HepG2 (cell line): ENCODE measurements at regions not wholly inside any gene's neighbourhood (a gene's known extent, or its start where the extent isn't known, plus 50 kb on each side); places are given as distances from the start of the nearest gene placed in this dataset.

ENCODE experiments used
- ATAC-seq: fragments of 200-7000 bp; cut with Tn5 transposase; 3 replicates; pipeline ENCODE4 v1.9.1; 2020; ENCODE audit warnings: mild to moderate bottlenecking, moderate library complexity
- BruUV-seq: library from RNA; stranded (reverse); fragments of 400-500 nt; replicated peaks from 2 replicates; lab custom pipeline; 2021; lab: Mats Ljungman, UMichigan
- CTCF ChIA-PET: fragments of 300-600 bp; formaldehyde crosslinking; extraction: SDS; loops from one replicate; lab custom pipeline; 2021; ENCODE audit warnings: low total read pairs, inconsistent platforms, low intra/inter-chr PET ratio; lab: Yijun Ruan, JAX
- POLR2A ChIA-PET: fragments of 350-600 bp; sonication (Branson Sonifier 250); formaldehyde crosslinking; loops from one replicate; lab custom pipeline; 2020; ENCODE audit warnings: antibody characterized with exemption, inconsistent platforms; lab: Yijun Ruan, JAX
- DNase-seq: peaks from one replicate; pipeline ENCODE4 v3.0.0-alpha.2; 2015; ENCODE audit warnings: low spot score
- FAIRE-seq: peaks from 3 replicates; lab custom pipeline; 2011; peaks lifted over from hg19 to GRCh38; lab: Jason Lieb, UNC
- H2AFZ ChIP-seq: one replicate; pipeline ENCODE4 v1.6.1; 2011; ENCODE audit warnings: low read length, inconsistent platforms
- H3K27ac ChIP-seq: fragments of 300-600 bp; 3 replicates; pipeline ENCODE4 v1.8.0; 2011; ENCODE audit warnings: mixed run types, mild to moderate bottlenecking, mixed read lengths, low read length, inconsistent platforms; ENCODE audit not compliant: insufficient read depth; ENCODE audit errors: extremely low read length
- H3K27me3 ChIP-seq, 2 experiments: fragments of 200-600 bp in 1 of 2; 2 replicates in 1 of 2; 3 replicates in 1 of 2; pipeline versions ENCODE4 v1.6.0 to v1.8.0; 2011; ENCODE audit warnings: low read length in 2 of 2, mild to moderate bottlenecking in 2 of 2, moderate library complexity in 2 of 2, inconsistent platforms in 1 of 2; ENCODE audit not compliant: insufficient read depth in 2 of 2, control insufficient read depth in 1 of 2
- H3K36me3 ChIP-seq, 2 experiments: fragments of 200-600 bp in 1 of 2; replicated peaks in 1 of 2; 2 replicates in 1 of 2; 3 replicates in 1 of 2; pipeline versions ENCODE4 v1.5.1 to v1.8.0; 2011; ENCODE audit warnings: low read length in 2 of 2, inconsistent platforms in 1 of 2; ENCODE audit not compliant: insufficient read depth in 2 of 2, control insufficient read depth in 1 of 2
- H3K4me1 ChIP-seq: 2 replicates; pipeline ENCODE4 v1.5.1; 2012; ENCODE audit warnings: low read length, inconsistent platforms; ENCODE audit not compliant: insufficient read depth
- H3K4me2 ChIP-seq: 2 replicates; pipeline ENCODE4 v1.6.0; 2011; ENCODE audit warnings: low read depth, low read length, inconsistent platforms
- H3K4me3 ChIP-seq, 3 experiments: fragments of 200-600 bp in 1 of 3; sonication (generic), shearing (Covaris generic) in 1 of 3; replicated peaks in 1 of 3; 2 replicates each; pipeline ENCODE4 v1.5.1; 2011 to 2016; ENCODE audit warnings: low read length in 3 of 3, inconsistent platforms in 2 of 3, low read depth in 2 of 3, mild to moderate bottlenecking in 2 of 3, control low read depth in 1 of 3, mixed read lengths in 1 of 3; ENCODE audit not compliant: insufficient read depth in 1 of 3
- H3K79me2 ChIP-seq: one replicate; pipeline ENCODE4 v1.6.1; 2011; ENCODE audit warnings: low read length, inconsistent platforms; ENCODE audit not compliant: insufficient read depth
- H3K9ac ChIP-seq: 2 replicates; pipeline ENCODE4 v1.6.0; 2011; ENCODE audit warnings: mild to moderate bottlenecking, low read depth, low read length, inconsistent platforms; ENCODE audit not compliant: insufficient read depth
- H3K9me3 ChIP-seq: 2 replicates; pipeline ENCODE4 v1.5.1; 2012; ENCODE audit warnings: mild to moderate bottlenecking, low read length
- H4K20me1 ChIP-seq: 2 replicates; pipeline ENCODE4 v1.6.0; 2011; ENCODE audit warnings: inconsistent platforms, mild to moderate bottlenecking, low read length, moderate library complexity; ENCODE audit not compliant: insufficient read depth
- ATF2 ChIP-seq: sonication (generic); formaldehyde crosslinking; IDR thresholded peaks from 2 replicates; pipeline ENCODE4 v1.4.0; 2020; ENCODE audit warnings: missing genetic modification reagents
- CSRNP2 ChIP-seq: sonication (generic); formaldehyde crosslinking; conservative IDR thresholded peaks from 2 replicates; pipeline ENCODE4 v1.8.0; 2022; ENCODE audit warnings: low read depth, missing genetic modification reagents
- HDAC1 ChIP-seq: sonication (generic); formaldehyde crosslinking; IDR thresholded peaks from 2 replicates; pipeline ENCODE4 v1.5.1; 2020; ENCODE audit warnings: mild to moderate bottlenecking, missing genetic modification reagents
- HMGA1 ChIP-seq: sonication (generic); formaldehyde crosslinking; conservative IDR thresholded peaks from 2 replicates; pipeline ENCODE4 v1.4.0; 2020; ENCODE audit warnings: missing genetic modification reagents
- HNRNPLL ChIP-seq: fragments of 200-400 bp; formaldehyde crosslinking; IDR thresholded peaks from 2 replicates; pipeline ENCODE4 v1.6.1; 2017; ENCODE audit warnings: mild to moderate bottlenecking, low read depth, low read length; ENCODE audit not compliant: poor library complexity, severe bottlenecking
- MTA3 ChIP-seq: sonication (generic); formaldehyde crosslinking; IDR thresholded peaks from 2 replicates; pipeline ENCODE4 v1.4.0; 2020; ENCODE audit warnings: missing genetic modification reagents
- PCBP2 ChIP-seq: fragments of 200-400 bp; formaldehyde crosslinking; optimal IDR thresholded peaks from 2 replicates; pipeline ENCODE3; 2018; ENCODE audit warnings: low read length, low read depth; ENCODE audit not compliant: poor library complexity, severe bottlenecking
- RNF219 ChIP-seq: sonication (generic); formaldehyde crosslinking; IDR thresholded peaks from 2 replicates; pipeline ENCODE4 v1.5.0; 2020; ENCODE audit warnings: mild to moderate bottlenecking, missing genetic modification reagents
- TRIM24 ChIP-seq: sonication (generic); formaldehyde crosslinking; IDR thresholded peaks from 2 replicates; pipeline ENCODE4 v1.8.0; 2022; ENCODE audit warnings: mild to moderate bottlenecking, missing genetic modification reagents
- WIZ ChIP-seq: sonication (generic); formaldehyde crosslinking; IDR thresholded peaks from 2 replicates; pipeline ENCODE4 v1.5.1; 2020; ENCODE audit warnings: mild to moderate bottlenecking, missing genetic modification reagents
- ZEB1 ChIP-seq: IDR thresholded peaks from 2 replicates; pipeline ENCODE4 v1.6.1; 2012; ENCODE audit warnings: mild to moderate bottlenecking, low read depth, inconsistent platforms; ENCODE audit not compliant: insufficient replicate concordance
- ZFX ChIP-seq: sonication (generic); formaldehyde crosslinking; IDR thresholded peaks from 2 replicates; pipeline ENCODE4 v1.4.0; 2020; ENCODE audit warnings: mild to moderate bottlenecking, low read depth, missing genetic modification reagents, moderate library complexity
- ZNF343 ChIP-seq: sonication (generic); formaldehyde crosslinking; IDR thresholded peaks from 2 replicates; pipeline ENCODE4 v1.4.0; 2020; ENCODE audit warnings: mild to moderate bottlenecking, missing genetic modification reagents
- ZSCAN22 ChIP-seq: sonication (generic); formaldehyde crosslinking; IDR thresholded peaks from 2 replicates; pipeline ENCODE4 v1.4.0; 2020; ENCODE audit warnings: mild to moderate bottlenecking, missing genetic modification reagents
- WGBS: methylation state at CpG from one replicate; pipeline ENCODE4 v1.1.6; 2017; ENCODE audit warnings: low lambda C conversion rate; 5-methylcytosine and 5-hydroxymethylcytosine counted together
- in situ Hi-C: cut with HindIII; loops from 2 replicates; pipeline ENCODE4 v1.10.0; 2017; ENCODE audit warnings: low pct_unique_long_range_greater_than_20kb; ENCODE audit not compliant: extremely low pct_ligation_motif_present
- intact Hi-C: fragments of 100-400 bp; cut with micrococcal nuclease; formaldehyde crosslinking; loops from one replicate; pipeline ENCODE4 v1.10.0; 2022; ENCODE audit not compliant: unreplicated experiment
- TF ChIP-seq, protein P1 (sequence below): IDR thresholded peaks from 2 replicates; pipeline ENCODE4 v1.6.1; 2016

DNA sequence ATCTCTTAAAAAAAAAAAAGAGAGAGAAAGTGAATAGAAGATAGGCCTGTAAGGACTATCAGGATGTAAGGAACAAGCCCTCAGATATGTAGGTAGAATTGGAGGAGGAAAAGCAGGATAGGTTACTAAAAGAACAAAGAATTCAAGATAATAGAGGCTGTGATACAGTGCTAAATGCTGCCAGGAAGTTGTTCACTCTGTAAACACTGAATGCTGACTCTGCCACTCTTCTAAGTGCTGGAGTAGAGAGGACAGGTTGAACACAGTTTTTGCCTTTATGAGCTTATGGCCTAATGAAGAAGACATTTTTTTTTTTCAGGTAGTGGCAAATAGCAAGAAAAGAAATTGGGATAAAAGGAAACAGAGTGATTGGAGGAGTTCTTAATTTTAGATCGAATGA, 90.6 kb upstream of the ZNF678 start (continued):
- no peak for TF ChIP-seq CSRNP2 (CRISPR knock-in tag)

DNA sequence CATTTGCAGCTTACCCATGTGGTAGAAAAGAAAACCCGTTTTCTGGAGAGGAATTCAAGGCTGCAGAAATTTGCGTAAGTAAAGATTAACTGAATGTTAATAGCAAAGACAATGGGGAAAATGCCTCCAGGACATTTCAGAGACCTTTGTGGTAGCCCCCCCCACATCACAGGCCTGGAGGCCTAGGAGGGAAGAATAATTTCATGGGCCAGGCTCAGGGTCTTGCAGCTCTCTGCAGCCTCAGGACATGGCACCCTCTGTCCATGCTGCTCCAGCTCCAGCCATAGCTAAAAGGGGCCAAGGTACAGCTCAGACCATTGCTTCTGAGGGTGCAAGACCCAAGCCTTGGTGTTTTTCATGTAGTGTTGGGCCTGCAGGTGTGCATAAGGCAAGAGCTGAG, 92.7 kb upstream of the ZNF678 start:
- no peaks in the 10 kb centered on the region for H3K79me2 ChIP-seq
- ChIA-PET CTCF (no interaction called here), POLR2A (no interaction called here)
- H3K9ac ChIP-seq = no peak overlapping the region
- no peaks in the 10 kb centered on the region for H3K27me3 ChIP-seq
- no peak overlapping the region for H3K27ac ChIP-seq
- no TSS peak for BruUV-seq
- H3K36me3 ChIP-seq = no peaks in the 10 kb centered on the region
- H2AFZ ChIP-seq = no peak overlapping the region
- H4K20me1 ChIP-seq = no peaks in the 10 kb centered on the region
- no peak for ATAC-seq
- no peak for FAIRE-seq
- in situ Hi-C loops (no loop called here), intact Hi-C loops (no loop called here)
- WGBS = 22% methylated on average over 2 of the region's 2 CpGs
- no peaks in the 10 kb centered on the region for H3K4me1 ChIP-seq
- TF ChIP-seq ZNF343 (no peak), ZSCAN22 (CRISPR knock-in tag) (no peak), HDAC1 (CRISPR knock-in tag) (no peak), HMGA1 (no peak), HNRNPLL (no peak), PCBP2 (no peak), ZEB1 (no peak), TRIM24 (CRISPR knock-in tag) (no peak), RNF219 (CRISPR knock-in tag) (no peak), WIZ (CRISPR knock-in tag) (no peak), ATF2 (CRISPR knock-in tag) (no peak), MTA3 (no peak), ZFX (no peak)
- TF ChIP-seq, protein P1, sequence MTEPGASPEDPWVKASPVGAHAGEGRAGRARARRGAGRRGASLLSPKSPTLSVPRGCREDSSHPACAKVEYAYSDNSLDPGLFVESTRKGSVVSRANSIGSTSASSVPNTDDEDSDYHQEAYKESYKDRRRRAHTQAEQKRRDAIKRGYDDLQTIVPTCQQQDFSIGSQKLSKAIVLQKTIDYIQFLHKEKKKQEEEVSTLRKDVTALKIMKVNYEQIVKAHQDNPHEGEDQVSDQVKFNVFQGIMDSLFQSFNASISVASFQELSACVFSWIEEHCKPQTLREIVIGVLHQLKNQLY = no peak
- H3K9me3 ChIP-seq = no peaks in the 10 kb centered on the region; the same call in 1 of the 2 replicates
- no peak overlapping the region for H3K4me3 ChIP-seq
- DNase-seq = no peak
- H3K4me2 ChIP-seq = no peak overlapping the region
